ENCODE measurements at regions not wholly inside any gene's neighbourhood (a gene's known extent, or its start where the extent isn't known, plus 50 kb on each side); places are given as distances from the start of the nearest gene placed in this dataset.

GRCh38 chr18:78640246-78640995, 339.2 kb upstream of the SALL3 start:
- DNase-seq, result no peak

GRCh38 chr18:78641689-78642231, 337.9 kb upstream of the SALL3 start:
- no peak for DNase-seq

- no peak for DNase-seq
Measured at GRCh38 chr18:78642296-78642951, 337.2 kb upstream of the SALL3 start.

- DNase-seq, result no peak
Measured at GRCh38 chr18:78643004-78643403, 336.6 kb upstream of the SALL3 start.

- no peak for DNase-seq
Measured at GRCh38 chr18:78643981-78644380, 335.6 kb upstream of the SALL3 start.

GRCh38 chr18:78645216-78645615, 334.4 kb upstream of the SALL3 start:
- DNase-seq, result no peak

GRCh38 chr18:78647018-78647417, 332.6 kb upstream of the SALL3 start:
- DNase-seq, result no peak

- DNase-seq, result no peak
Measured at GRCh38 chr18:78649421-78649820, 330.2 kb upstream of the SALL3 start.

GRCh38 chr18:78650926-78651325, 328.7 kb upstream of the SALL3 start:
- DNase-seq, result no peak

- no peak for DNase-seq
Measured at GRCh38 chr18:78652001-78652545, 327.5 kb upstream of the SALL3 start.

GRCh38 chr18:78655921-78656320, 323.7 kb upstream of the SALL3 start:
- no peak for DNase-seq

GRCh38 chr18:78656346-78656925, 323.2 kb upstream of the SALL3 start:
- no peak for DNase-seq

- DNase-seq, result no peak
Measured at GRCh38 chr18:78658531-78658930, 321.1 kb upstream of the SALL3 start.

- no peak for DNase-seq
Measured at GRCh38 chr18:78659057-78659456, 320.6 kb upstream of the SALL3 start.

- DNase-seq, result no peak
Measured at GRCh38 chr18:78659748-78660147, 319.9 kb upstream of the SALL3 start.

- no peak for DNase-seq
Measured at GRCh38 chr18:78660311-78660710, 319.3 kb upstream of the SALL3 start.

GRCh38 chr18:78661316-78661715, 318.3 kb upstream of the SALL3 start:
- DNase-seq, result no peak

GRCh38 chr18:78662879-78663278, 316.7 kb upstream of the SALL3 start:
- DNase-seq, result no peak

- DNase-seq, result no peak
Measured at GRCh38 chr18:78664048-78664447, 315.6 kb upstream of the SALL3 start.

GRCh38 chr18:78664848-78665247, 314.8 kb upstream of the SALL3 start:
- DNase-seq, result no peak

GRCh38 chr18:78665644-78666043, 314.0 kb upstream of the SALL3 start:
- DNase-seq, result no peak

- no peak for DNase-seq
Measured at GRCh38 chr18:78666666-78667335, 312.8 kb upstream of the SALL3 start.

- no peak for DNase-seq
Measured at GRCh38 chr18:78670778-78671391, 308.7 kb upstream of the SALL3 start.
